ENCODE measurements at regions not wholly inside any gene's neighbourhood (a gene's known extent, or its start where the extent isn't known, plus 50 kb on each side); places are given as distances from the start of the nearest gene placed in this dataset.

DNA sequence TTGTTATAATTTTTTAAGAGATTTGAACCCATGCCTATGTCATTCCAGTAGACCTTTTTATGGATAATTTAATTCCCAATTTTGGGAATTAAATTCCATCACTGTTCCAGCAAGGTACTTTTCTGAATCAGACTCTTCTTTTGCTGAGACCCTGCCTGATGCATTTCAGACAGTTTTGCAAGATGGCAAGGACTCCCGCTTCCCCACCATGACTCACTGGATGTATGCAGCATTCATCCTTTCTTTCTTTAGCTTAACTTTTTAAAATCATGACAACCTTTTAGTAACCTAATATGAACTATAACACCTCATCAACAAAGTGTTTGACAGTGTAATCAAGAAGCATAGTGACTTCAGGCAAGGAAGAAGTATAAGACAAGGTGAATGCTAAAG is 178.1 kb upstream of the LEF1 start:
- no peak overlapping the region for H2AFZ ChIP-seq
- H3K4me3 ChIP-seq: no peak overlapping the region
- in situ Hi-C loops (cut with MboI): no loop called here
- no peaks in the 10 kb centered on the region for H3K9me3 ChIP-seq (ENCODE audit: low read depth)
- peaks cover 14% of the 10 kb centered on the region for H3K4me1 ChIP-seq (ENCODE audit: insufficient read depth)
- no peak overlapping the region for H3K27ac ChIP-seq
- H3K9ac ChIP-seq: no peak overlapping the region
- H4K20me1 ChIP-seq (ENCODE audit: insufficient read depth): no peaks in the 10 kb centered on the region
- no peak overlapping the region for H3K4me2 ChIP-seq (ENCODE audit: unreplicated experiment)
- H3K79me2 ChIP-seq (ENCODE audit: insufficient read depth): no peaks in the 10 kb centered on the region
- no peaks in the 10 kb centered on the region for H3K9me2 ChIP-seq (ENCODE audit: insufficient read depth)
- TF ChIP-seq EZH2 (IDR thresholded peaks at IDR 0.05; ENCODE audit: insufficient read depth, poor library complexity, severe bottlenecking): no peak
- no peak for TF ChIP-seq EZH2phosphoT487 (IDR thresholded peaks at IDR 0.05; ENCODE audit: insufficient read depth, low read depth)
- no peak for DNase-seq
- peaks cover 35% of the 10 kb centered on the region for H3K27me3 ChIP-seq (replicated peaks; ENCODE audit: insufficient read depth)
- H3F3A ChIP-seq (ENCODE audit: insufficient read depth): peaks cover 9% of the 10 kb centered on the region; the same call in 1 of the 2 replicates
- 28 to 33% methylated on average over 1 of the region's 1 CpG for WGBS, 2 experiments (ENCODE audit: low coverage in 1 of 2, low lambda C conversion rate in 2 of 2, missing lambda C conversion rate in 2 of 2)
- no peaks in the 10 kb centered on the region for H3K36me3 ChIP-seq (ENCODE audit: low read depth)

- no peak overlapping the region for H3K27ac ChIP-seq
- H3K4me3 ChIP-seq: no peak overlapping the region
- WGBS, 2 experiments (ENCODE audit: low coverage in 1 of 2, low lambda C conversion rate in 2 of 2, missing lambda C conversion rate in 2 of 2): 48 to 59% methylated on average over 2 of the region's 2 CpGs
Measured at GRCh38 chr4:108345862-108346817, 177.4 kb upstream of the LEF1 start.

GRCh38 chr4:108342325-108342970 is 173.7 kb upstream of the LEF1 start:
- Histone ChIP-seq H3K36me3 (ENCODE audit: low read depth) (no peaks in the 10 kb centered on the region), H3K27ac (no peak overlapping the region), H3K4me3 (no peak overlapping the region), H3K27me3 (replicated peaks; ENCODE audit: insufficient read depth) (peaks cover 21% of the 10 kb centered on the region; the same call in 1 of the 2 replicates), H3K4me2 (ENCODE audit: unreplicated experiment) (no peak overlapping the region), H3K79me2 (ENCODE audit: insufficient read depth) (no peaks in the 10 kb centered on the region), H3K9me2 (ENCODE audit: insufficient read depth) (no peaks in the 10 kb centered on the region), H3K9me3 (ENCODE audit: low read depth) (no peaks in the 10 kb centered on the region), H3F3A (ENCODE audit: insufficient read depth) (peaks cover 9% of the 10 kb centered on the region; the same call in 1 of the 2 replicates), H2AFZ (no peak overlapping the region), H3K9ac (no peak overlapping the region), H3K4me1 (ENCODE audit: insufficient read depth) (peaks cover 14% of the 10 kb centered on the region), H4K20me1 (ENCODE audit: insufficient read depth) (no peaks in the 10 kb centered on the region)
- TF ChIP-seq EZH2phosphoT487 (IDR thresholded peaks at IDR 0.05; ENCODE audit: insufficient read depth, low read depth) (no peak), EZH2 (IDR thresholded peaks at IDR 0.05; ENCODE audit: insufficient read depth, poor library complexity, severe bottlenecking) (no peak)
- DNase-seq: no peak
- 24% methylated on average over 3 of the region's 3 CpGs for WGBS, 2 experiments (ENCODE audit: low coverage in 1 of 2, low lambda C conversion rate in 2 of 2, missing lambda C conversion rate in 2 of 2)
- in situ Hi-C loops (cut with MboI): no loop called here

More at GRCh38 chr4:108345862-108346817, 177.4 kb upstream of the LEF1 start:
- Histone ChIP-seq H3K9me2 (ENCODE audit: insufficient read depth) (no peaks in the 10 kb centered on the region), H2AFZ (no peak overlapping the region), H3K9ac (no peak overlapping the region), H4K20me1 (ENCODE audit: insufficient read depth) (no peaks in the 10 kb centered on the region), H3K79me2 (ENCODE audit: insufficient read depth) (no peaks in the 10 kb centered on the region), H3F3A (ENCODE audit: insufficient read depth) (peaks cover 9% of the 10 kb centered on the region; the same call in 1 of the 2 replicates), H3K9me3 (ENCODE audit: low read depth) (no peaks in the 10 kb centered on the region), H3K4me1 (ENCODE audit: insufficient read depth) (peaks cover 14% of the 10 kb centered on the region), H3K27me3 (replicated peaks; ENCODE audit: insufficient read depth) (peaks cover 29% of the 10 kb centered on the region), H3K4me2 (ENCODE audit: unreplicated experiment) (peak overlapping the region; percentile 10), H3K36me3 (ENCODE audit: low read depth) (no peaks in the 10 kb centered on the region)
- TF ChIP-seq EZH2phosphoT487 (IDR thresholded peaks at IDR 0.05; ENCODE audit: insufficient read depth, low read depth): no peak
- in situ Hi-C loops (cut with MboI): no loop called here
- peak; percentile 33 for DNase-seq

GRCh38 chr4:108337923-108338322 is 169.2 kb upstream of the LEF1 start:
- 5 to 6% methylated on average over 1 of the region's 1 CpG for WGBS, 2 experiments (ENCODE audit: low coverage in 1 of 2, low lambda C conversion rate in 2 of 2, missing lambda C conversion rate in 2 of 2)

More at GRCh38 chr4:108337923-108338322, 169.2 kb upstream of the LEF1 start:
- in situ Hi-C loops (cut with MboI): no loop called here
- no peak overlapping the region for H3K9ac ChIP-seq
- H2AFZ ChIP-seq: no peak overlapping the region
- no peak overlapping the region for H3K4me3 ChIP-seq
- H3K4me2 ChIP-seq (ENCODE audit: unreplicated experiment): no peak overlapping the region
- peak; percentile 46 for DNase-seq
- no peaks in the 10 kb centered on the region for H3K79me2 ChIP-seq (ENCODE audit: insufficient read depth)
- no peaks in the 10 kb centered on the region for H3K36me3 ChIP-seq (ENCODE audit: low read depth)
- H3K27me3 ChIP-seq (replicated peaks; ENCODE audit: insufficient read depth): peaks cover 37% of the 10 kb centered on the region
- no peaks in the 10 kb centered on the region for H3F3A ChIP-seq (ENCODE audit: insufficient read depth)
- no peaks in the 10 kb centered on the region for H4K20me1 ChIP-seq (ENCODE audit: insufficient read depth)
- H3K9me2 ChIP-seq (ENCODE audit: insufficient read depth): no peaks in the 10 kb centered on the region
- no peak overlapping the region for H3K27ac ChIP-seq
- no peaks in the 10 kb centered on the region for H3K9me3 ChIP-seq (ENCODE audit: low read depth)
- TF ChIP-seq EZH2phosphoT487 (IDR thresholded peaks at IDR 0.05; ENCODE audit: insufficient read depth, low read depth) (no peak), EZH2 (IDR thresholded peaks at IDR 0.05; ENCODE audit: insufficient read depth, poor library complexity, severe bottlenecking) (no peak)
- H3K4me1 ChIP-seq (ENCODE audit: insufficient read depth): no peaks in the 10 kb centered on the region
